Lower leg skin (tissue), 3 donors: ENCODE measurements at regions not wholly inside any gene's neighbourhood (a gene's known extent, or its start where the extent isn't known, plus 50 kb on each side); places are given as distances from the start of the nearest gene placed in this dataset.

ENCODE experiments used
- CTCF ChIP-seq, 3 donors: fragments of 450-650 bp; IDR thresholded peaks; one replicate each; pipeline ENCODE4 v1.5.1; 2016; ENCODE audit warnings: antibody characterized with exemption in 3 of 3, mild to moderate bottlenecking in 3 of 3, moderate library complexity in 2 of 3
- POLR2A ChIP-seq, 2 donors: fragments of 450-650 bp; IDR thresholded peaks; one replicate each; pipeline ENCODE4 v1.6.1; 2016 to 2017; ENCODE audit warnings: antibody characterized with exemption in 2 of 2, mild to moderate bottlenecking in 1 of 2, moderate library complexity in 1 of 2

- TF ChIP-seq CTCF (IDR thresholded peaks at IDR 0.05) (no peak), POLR2A (IDR thresholded peaks at IDR 0.05) (no peak)
These were observed 134.0 kb downstream of the MFSD1 start for GRCh38 chr3:158935846-158936245.
